ENCODE measurements at regions not wholly inside any gene's neighbourhood (a gene's known extent, or its start where the extent isn't known, plus 50 kb on each side); places are given as distances from the start of the nearest gene placed in this dataset.
A peak's percentile ranks its signal among the peaks of the same experiment; 100 is the strongest.

- Histone ChIP-seq H3K4me2 (ENCODE audit: insufficient read depth, low read length) (no peak overlapping the region), H3K4me1 (ENCODE audit: insufficient read depth, low read length) (no peaks in the 10 kb centered on the region; the same call in 1 of the 2 replicates), H3K36me3 (ENCODE audit: insufficient read depth, low read length) (peaks cover 12% of the 10 kb centered on the region; the same call in 1 of the 2 replicates), H4K20me1 (ENCODE audit: insufficient read depth, low read length) (no peaks in the 10 kb centered on the region), H2AFZ (ENCODE audit: low read depth, low read length) (no peak overlapping the region), H3K4me3 (ENCODE audit: low read depth in 1 of 2, low read length in 2 of 2) (no peak overlapping the region), H3K9ac (ENCODE audit: low read depth, low read length) (no peak overlapping the region), H3K27ac (ENCODE audit: low read length) (peak overlapping the region; percentile 37), H3K27me3 (ENCODE audit: insufficient read depth, low read length, poor library complexity) (no peaks in the 10 kb centered on the region), H3K79me2 (ENCODE audit: insufficient read depth, low read length) (peaks cover 47% of the 10 kb centered on the region), H3K9me3 (ENCODE audit: insufficient read depth, low read length, severe bottlenecking) (no peaks in the 10 kb centered on the region)
- TF ChIP-seq EZH2 (IDR thresholded peaks at IDR 0.05; ENCODE audit: borderline replicate concordance, low read depth, low read length, severe bottlenecking): no peak
- no peak for TF ChIP-seq CTCF (IDR thresholded peaks at IDR 0.05; ENCODE audit: borderline replicate concordance, extremely low read depth, low read length, poor library complexity, severe bottlenecking)
- no peak for ATAC-seq (ENCODE audit: insufficient read depth, low read depth)
- no peak for DNase-seq
Measured at GRCh38 chr6:21769405-21769861, 175.9 kb downstream of the SOX4 start.

GRCh38 chr6:21769968-21770367 is 176.4 kb downstream of the SOX4 start:
- Histone ChIP-seq H3K4me2 (ENCODE audit: insufficient read depth, low read length) (no peak overlapping the region), H3K4me3 (ENCODE audit: low read depth in 1 of 2, low read length in 2 of 2) (no peak overlapping the region), H3K4me1 (ENCODE audit: insufficient read depth, low read length) (no peaks in the 10 kb centered on the region; the same call in 1 of the 2 replicates), H3K27ac (ENCODE audit: low read length) (no peak overlapping the region), H3K9me3 (ENCODE audit: insufficient read depth, low read length, severe bottlenecking) (no peaks in the 10 kb centered on the region), H3K9ac (ENCODE audit: low read depth, low read length) (no peak overlapping the region), H2AFZ (ENCODE audit: low read depth, low read length) (no peak overlapping the region), H3K27me3 (ENCODE audit: insufficient read depth, low read length, poor library complexity) (no peaks in the 10 kb centered on the region), H4K20me1 (ENCODE audit: insufficient read depth, low read length) (no peaks in the 10 kb centered on the region), H3K36me3 (ENCODE audit: insufficient read depth, low read length) (peaks cover 12% of the 10 kb centered on the region; the same call in 1 of the 2 replicates), H3K79me2 (ENCODE audit: insufficient read depth, low read length) (peaks cover 47% of the 10 kb centered on the region)
- ATAC-seq (ENCODE audit: insufficient read depth, low read depth) (0 out of 3 replicates have a peak, but pooled peaks have one; percentile 50), DNase-seq (no peak)
- TF ChIP-seq CTCF (IDR thresholded peaks at IDR 0.05; ENCODE audit: borderline replicate concordance, extremely low read depth, low read length, poor library complexity, severe bottlenecking): no peak
- TF ChIP-seq EZH2 (IDR thresholded peaks at IDR 0.05; ENCODE audit: borderline replicate concordance, low read depth, low read length, severe bottlenecking): no peak

GRCh38 chr6:21771626-21772320 is 178.2 kb downstream of the SOX4 start:
- Histone ChIP-seq H3K27ac (ENCODE audit: low read length) (no peak overlapping the region), H3K9me3 (ENCODE audit: insufficient read depth, low read length, severe bottlenecking) (no peaks in the 10 kb centered on the region), H4K20me1 (ENCODE audit: insufficient read depth, low read length) (no peaks in the 10 kb centered on the region; the same call in 1 of the 2 replicates), H3K36me3 (ENCODE audit: insufficient read depth, low read length) (peaks cover 11% of the 10 kb centered on the region), H3K4me1 (ENCODE audit: insufficient read depth, low read length) (no peaks in the 10 kb centered on the region; the same call in 1 of the 2 replicates), H3K9ac (ENCODE audit: low read depth, low read length) (no peak overlapping the region), H3K79me2 (ENCODE audit: insufficient read depth, low read length) (peaks cover 53% of the 10 kb centered on the region), H3K27me3 (ENCODE audit: insufficient read depth, low read length, poor library complexity) (no peaks in the 10 kb centered on the region), H3K4me2 (ENCODE audit: insufficient read depth, low read length) (no peak overlapping the region), H3K4me3 (ENCODE audit: low read depth in 1 of 2, low read length in 2 of 2) (no peak overlapping the region), H2AFZ (ENCODE audit: low read depth, low read length) (no peak overlapping the region)
- ATAC-seq (ENCODE audit: insufficient read depth, low read depth) (no peak), DNase-seq (no peak)
- TF ChIP-seq CTCF (IDR thresholded peaks at IDR 0.05; ENCODE audit: borderline replicate concordance, extremely low read depth, low read length, poor library complexity, severe bottlenecking) (no peak), EZH2 (IDR thresholded peaks at IDR 0.05; ENCODE audit: borderline replicate concordance, low read depth, low read length, severe bottlenecking) (no peak)
